ENCODE measurements at regions not wholly inside any gene's neighbourhood (a gene's known extent, or its start where the extent isn't known, plus 50 kb on each side); places are given as distances from the start of the nearest gene placed in this dataset.

DNA sequence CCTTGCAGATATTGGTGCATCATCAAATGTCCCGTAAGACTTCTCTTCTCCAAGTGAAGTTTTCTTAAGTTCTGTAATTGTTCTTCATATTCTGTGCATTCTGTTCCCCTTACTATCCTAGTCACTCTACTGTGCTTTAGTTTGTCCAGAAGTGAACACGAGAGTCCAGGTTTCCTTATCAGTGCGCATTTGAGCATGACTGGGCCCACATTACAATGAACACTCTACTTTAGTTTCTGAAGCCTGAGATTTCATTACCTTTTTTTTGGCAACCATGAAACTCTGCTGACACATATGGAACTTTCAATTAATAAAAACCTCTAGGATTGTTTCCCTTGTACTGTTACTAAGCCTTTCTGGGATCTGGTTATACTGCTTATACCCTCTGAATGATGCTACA, 270.0 kb downstream of the KCNRG start:
- DNase-seq, result no peak
- TF ChIP-seq POLR2A (IDR thresholded peaks at IDR 0.05) (no peak), POLR2AphosphoS5 (IDR thresholded peaks at IDR 0.05) (no peak)
- TF ChIP-seq, protein P1, sequence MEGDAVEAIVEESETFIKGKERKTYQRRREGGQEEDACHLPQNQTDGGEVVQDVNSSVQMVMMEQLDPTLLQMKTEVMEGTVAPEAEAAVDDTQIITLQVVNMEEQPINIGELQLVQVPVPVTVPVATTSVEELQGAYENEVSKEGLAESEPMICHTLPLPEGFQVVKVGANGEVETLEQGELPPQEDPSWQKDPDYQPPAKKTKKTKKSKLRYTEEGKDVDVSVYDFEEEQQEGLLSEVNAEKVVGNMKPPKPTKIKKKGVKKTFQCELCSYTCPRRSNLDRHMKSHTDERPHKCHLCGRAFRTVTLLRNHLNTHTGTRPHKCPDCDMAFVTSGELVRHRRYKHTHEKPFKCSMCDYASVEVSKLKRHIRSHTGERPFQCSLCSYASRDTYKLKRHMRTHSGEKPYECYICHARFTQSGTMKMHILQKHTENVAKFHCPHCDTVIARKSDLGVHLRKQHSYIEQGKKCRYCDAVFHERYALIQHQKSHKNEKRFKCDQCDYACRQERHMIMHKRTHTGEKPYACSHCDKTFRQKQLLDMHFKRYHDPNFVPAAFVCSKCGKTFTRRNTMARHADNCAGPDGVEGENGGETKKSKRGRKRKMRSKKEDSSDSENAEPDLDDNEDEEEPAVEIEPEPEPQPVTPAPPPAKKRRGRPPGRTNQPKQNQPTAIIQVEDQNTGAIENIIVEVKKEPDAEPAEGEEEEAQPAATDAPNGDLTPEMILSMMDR (IDR thresholded peaks at IDR 0.05 in 8 of 11, conservative IDR thresholded peaks at IDR 0.05 in 3 of 11), result no peak
- Histone ChIP-seq H3K4me1 (peaks cover 0 to 32% (median 7%) of the 10 kb centered on the region in 6 donors), H3K9me3 (peaks cover 0 to 10% (median 6%) of the 10 kb centered on the region in 8 donors), H3K27me3 (replicated peaks in 1 of 7) (no peaks in the 10 kb centered on the region), H3K36me3 (no peaks in the 10 kb centered on the region), H3K27ac (peak overlapping the region in 3 of 8 donors; percentile 13 to 66 (median 65)), H3K4me3 (no peak overlapping the region)
- intact Hi-C loops (cut with DNase I; ENCODE audit: low total_unique reads), result no loop called here
- 67 to 85% (median 72%) methylated on average over 3 of the region's 3 CpGs for WGBS, 5 donors

DNA sequence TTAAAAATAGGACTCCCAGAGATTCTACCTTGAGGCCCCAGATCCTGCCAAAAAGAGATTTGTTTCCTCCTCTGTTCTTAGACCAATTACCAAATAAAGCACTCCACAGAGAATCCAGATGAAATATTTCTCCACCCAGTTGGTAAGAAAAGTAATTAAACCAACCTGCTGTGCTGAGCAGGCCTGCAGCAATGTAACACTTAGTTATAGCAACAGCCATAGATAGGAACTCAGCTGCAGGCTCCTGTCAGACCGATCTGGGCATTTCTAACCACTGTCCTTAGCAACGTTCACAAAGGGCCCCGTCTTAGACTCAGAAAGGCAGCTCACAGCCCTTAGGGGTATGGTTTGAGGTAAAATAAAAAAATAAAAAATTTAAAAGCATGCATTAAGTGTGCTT, 271.1 kb downstream of the KCNRG start:
- Histone ChIP-seq H3K36me3 (no peaks in the 10 kb centered on the region), H3K4me3 (no peak overlapping the region), H3K27ac (no peak overlapping the region), H3K27me3 (replicated peaks in 1 of 7) (no peaks in the 10 kb centered on the region), H3K4me1 (peaks cover 0 to 32% (median 9%) of the 10 kb centered on the region in 6 donors), H3K9me3 (peaks cover 0 to 9% (median 6%) of the 10 kb centered on the region in 8 donors)
- 67 to 79% (median 69%) methylated on average over 3 of the region's 3 CpGs for WGBS, 5 donors
- TF ChIP-seq POLR2AphosphoS5 (IDR thresholded peaks at IDR 0.05) (no peak), POLR2A (IDR thresholded peaks at IDR 0.05) (no peak)
- TF ChIP-seq, protein P1 (IDR thresholded peaks at IDR 0.05 in 8 of 11, conservative IDR thresholded peaks at IDR 0.05 in 3 of 11), result no peak
- intact Hi-C loops (cut with DNase I; ENCODE audit: low total_unique reads), result no loop called here
- DNase-seq, result no peak

DNA sequence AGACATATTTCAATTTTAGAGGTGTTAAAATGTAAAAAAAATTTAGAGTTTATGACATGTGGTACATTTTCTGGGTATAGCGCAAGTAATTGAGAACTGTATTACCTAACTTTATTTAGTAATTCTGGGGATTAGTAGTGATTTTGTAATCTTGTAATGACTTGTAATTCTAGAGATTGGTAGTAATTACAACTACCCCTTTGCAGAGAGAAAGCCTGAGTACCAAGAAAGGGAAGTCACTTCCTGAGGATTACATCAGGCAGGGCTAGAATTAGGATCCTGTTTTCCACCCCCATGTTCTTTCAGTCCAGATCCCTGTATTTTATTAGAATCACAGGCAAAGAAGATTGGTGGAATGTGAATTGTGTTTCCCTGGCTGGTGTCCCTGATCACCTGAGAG, 274.9 kb downstream of the KCNRG start:
- H3K9me3 ChIP-seq, result peaks cover 0 to 4% (median 0%) of the 10 kb centered on the region in 8 donors
- TF ChIP-seq, protein P1 (IDR thresholded peaks at IDR 0.05 in 8 of 11, conservative IDR thresholded peaks at IDR 0.05 in 3 of 11), result no peak
- no peak for TF ChIP-seq POLR2A (IDR thresholded peaks at IDR 0.05)
- no peak for TF ChIP-seq POLR2AphosphoS5 (IDR thresholded peaks at IDR 0.05)
- intact Hi-C loops (cut with DNase I; ENCODE audit: low total_unique reads), result no loop called here
- H3K27me3 ChIP-seq (replicated peaks in 1 of 7), result no peaks in the 10 kb centered on the region
- H3K4me3 ChIP-seq, result no peak overlapping the region
- peak overlapping the region in 3 of 8 donors; percentile 16 to 58 (median 42) for H3K27ac ChIP-seq
- H3K36me3 ChIP-seq, result no peaks in the 10 kb centered on the region
- WGBS, 5 donors, result 30 to 91% (median 64%) methylated on average over 1 of the region's 1 CpG
- peaks cover 0 to 28% (median 6%) of the 10 kb centered on the region in 6 donors for H3K4me1 ChIP-seq
- DNase-seq, result no peak

DNA sequence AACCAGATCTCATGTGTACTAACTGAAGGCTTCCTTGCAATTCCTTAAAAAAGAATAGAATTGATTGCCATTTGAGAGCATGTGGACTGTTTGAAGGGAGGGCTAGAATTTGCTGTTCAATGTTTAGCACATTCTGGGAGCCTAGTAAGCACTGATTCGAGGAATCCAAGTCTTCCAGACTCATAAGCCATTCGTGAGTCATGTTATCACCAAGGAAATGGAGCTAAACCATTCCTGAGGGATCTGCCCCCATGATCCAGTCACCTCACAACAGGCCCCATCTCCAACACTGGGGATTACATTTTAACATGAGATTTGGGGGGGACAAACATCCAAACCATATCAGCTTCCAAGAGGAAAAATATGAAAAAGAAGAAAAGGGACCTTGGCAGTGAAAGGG, 276.4 kb downstream of the KCNRG start:
- Histone ChIP-seq H3K4me1 (peaks cover 0 to 25% (median 6%) of the 10 kb centered on the region in 6 donors), H3K27me3 (replicated peaks in 1 of 7) (no peaks in the 10 kb centered on the region), H3K27ac (peak overlapping the region in 1 of 8 donors; percentile 23), H3K4me3 (no peak overlapping the region), H3K9me3 (peaks cover 0 to 10% (median 0%) of the 10 kb centered on the region in 8 donors), H3K36me3 (no peaks in the 10 kb centered on the region)
- no peak for DNase-seq
- intact Hi-C loops (cut with DNase I; ENCODE audit: low total_unique reads), result no loop called here
- TF ChIP-seq POLR2A (IDR thresholded peaks at IDR 0.05) (no peak), POLR2AphosphoS5 (IDR thresholded peaks at IDR 0.05) (no peak)
- TF ChIP-seq, protein P1 (IDR thresholded peaks at IDR 0.05 in 8 of 11, conservative IDR thresholded peaks at IDR 0.05 in 3 of 11), result no peak
- 63 to 88% (median 80%) methylated on average over 2 of the region's 2 CpGs for WGBS, 5 donors
